Stimulated activated CD4-positive, alpha-beta T cell treated with anti-CD3 and anti-CD28 coated beads, Interleukin-15, amount 100 ng/mL, for 24 hours (primary cell): ENCODE measurements at regions not wholly inside any gene's neighbourhood (a gene's known extent, or its start where the extent isn't known, plus 50 kb on each side); places are given as distances from the start of the nearest gene placed in this dataset.

Experiments used
- DNase-seq: peaks from one replicate; pipeline ENCODE4 v3.0.0-alpha.2; 2020

DNA sequence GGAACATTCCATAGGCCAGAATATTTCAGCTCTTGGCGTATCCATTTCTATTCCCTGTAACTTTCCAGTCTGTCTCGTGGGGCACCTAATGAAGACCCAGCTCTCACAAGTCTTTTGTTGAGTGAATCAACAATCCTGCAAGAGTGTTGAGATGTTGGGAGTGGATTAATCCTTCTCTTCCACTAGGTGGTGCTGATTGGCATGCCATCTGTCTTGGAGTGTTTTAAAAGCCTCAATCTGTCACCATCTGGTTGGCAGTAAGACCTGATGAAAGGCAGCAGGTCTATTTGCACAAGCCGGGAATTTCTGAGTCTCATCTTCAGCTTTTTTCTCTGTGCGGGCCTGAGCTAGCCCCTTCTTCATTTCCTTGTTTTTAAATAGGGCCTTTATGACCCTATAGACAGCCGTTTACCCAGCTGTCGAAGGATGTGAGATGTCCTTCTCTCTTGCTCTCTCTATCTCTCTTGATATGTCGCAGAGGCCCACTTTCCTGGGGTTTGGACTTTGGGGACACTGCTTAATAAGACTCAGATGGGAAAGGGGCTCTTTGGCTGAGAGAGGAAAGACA is 180.5 kb downstream of the ZNF365 start:
- DNase-seq = peak; percentile 3

DNA sequence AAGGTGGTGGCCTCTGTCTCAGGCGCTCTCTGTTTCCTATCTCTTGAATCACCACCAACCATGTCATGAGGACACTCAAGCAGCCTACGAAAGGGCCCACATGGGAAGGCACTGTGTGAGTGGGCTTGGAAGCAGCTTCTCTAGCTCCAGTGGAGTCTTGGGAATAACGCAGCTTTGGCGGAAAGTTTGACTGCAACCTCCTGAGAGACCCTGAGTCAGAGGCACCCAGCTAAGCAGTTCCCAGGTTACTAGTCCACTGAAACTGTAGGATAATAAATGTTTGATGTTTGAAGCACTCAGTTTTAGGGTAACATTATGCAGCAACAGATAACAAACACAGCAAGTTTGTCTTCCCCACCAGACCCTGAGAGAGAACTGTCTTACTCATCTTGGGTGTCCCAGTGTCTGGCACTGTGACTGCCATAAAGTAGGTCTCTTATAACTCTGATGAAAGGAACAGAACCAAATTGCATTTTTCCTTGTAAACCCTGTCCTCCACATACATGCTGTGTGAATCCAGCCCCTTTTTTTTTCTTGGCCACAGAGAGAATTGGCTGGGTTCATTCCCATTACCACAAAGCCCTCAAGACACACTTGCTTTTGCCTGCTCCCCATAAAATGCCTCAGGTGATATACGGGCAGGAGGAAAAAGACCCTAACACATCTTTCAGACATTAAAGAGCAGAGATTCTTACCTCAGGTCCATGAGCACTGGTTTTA is 185.5 kb downstream of the ZNF365 start:
- no peak for DNase-seq

DNA sequence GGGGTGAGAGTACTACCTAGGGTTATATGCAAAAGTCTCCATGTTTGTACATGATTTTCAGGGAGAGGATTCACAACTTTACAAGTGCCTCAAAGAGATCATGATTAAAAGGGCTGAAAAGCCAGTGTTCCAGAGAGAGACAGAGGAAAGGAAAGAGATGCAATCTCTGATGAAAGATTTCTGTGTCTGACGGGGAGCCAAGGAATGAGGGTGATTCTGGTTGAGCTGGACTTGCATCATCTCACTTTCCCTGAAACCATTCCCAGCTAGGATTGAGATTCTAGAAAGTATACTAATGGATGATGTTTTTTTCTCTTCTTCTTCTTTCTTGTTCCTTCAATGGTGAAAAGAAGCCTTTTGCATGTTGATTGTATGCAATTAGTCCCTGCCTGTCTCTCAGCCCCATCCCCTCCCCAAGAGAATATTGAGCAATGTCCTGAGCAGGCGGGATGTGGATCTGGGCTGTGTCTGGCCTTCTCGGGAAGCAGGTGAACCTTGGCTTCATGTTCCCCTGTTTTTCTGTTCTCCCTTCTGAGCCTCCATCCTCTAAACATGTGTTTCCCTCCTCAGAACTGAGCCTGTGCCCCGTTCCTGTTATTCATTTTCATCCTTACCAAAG is 186.1 kb downstream of the ZNF365 start:
- DNase-seq = no peak

DNA sequence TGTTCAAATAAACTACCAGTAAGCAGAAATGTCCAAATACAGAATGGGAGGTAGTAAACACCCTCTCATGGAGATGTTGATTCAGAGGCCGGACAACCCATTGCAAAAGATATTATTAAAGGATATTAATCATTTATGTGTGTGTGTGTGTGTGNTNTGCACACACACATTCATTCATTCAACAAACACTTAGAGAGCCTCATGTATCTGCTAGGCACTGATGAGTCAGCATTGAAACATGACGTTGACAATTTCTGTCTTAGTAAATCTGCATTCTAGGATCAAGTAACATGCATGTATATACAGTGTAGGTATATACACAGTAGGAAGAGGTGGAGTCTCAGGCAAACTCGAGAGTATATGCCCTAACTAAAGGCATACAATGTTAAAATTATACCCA is 187.0 kb downstream of the ZNF365 start:
- DNase-seq = no peak

DNA sequence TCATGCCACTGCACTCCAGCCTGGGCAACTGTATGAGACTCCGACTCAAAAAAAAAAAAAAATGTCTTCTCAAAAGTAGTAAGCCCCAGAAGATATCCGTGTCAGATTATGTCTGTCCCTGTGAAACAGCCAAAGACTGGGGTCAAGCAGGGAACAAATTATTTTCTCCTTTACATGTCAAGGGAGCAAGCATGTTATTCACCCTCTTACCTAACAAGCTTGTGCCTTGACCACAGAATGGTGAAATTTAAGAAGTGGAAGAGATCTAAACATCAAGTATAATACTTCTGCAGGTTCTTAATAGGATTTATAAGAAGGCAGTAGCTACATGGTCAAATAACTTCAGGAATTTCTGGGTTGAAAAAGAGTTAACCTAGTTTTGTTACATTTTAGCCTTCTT is 187.9 kb downstream of the ZNF365 start:
- no peak for DNase-seq

DNA sequence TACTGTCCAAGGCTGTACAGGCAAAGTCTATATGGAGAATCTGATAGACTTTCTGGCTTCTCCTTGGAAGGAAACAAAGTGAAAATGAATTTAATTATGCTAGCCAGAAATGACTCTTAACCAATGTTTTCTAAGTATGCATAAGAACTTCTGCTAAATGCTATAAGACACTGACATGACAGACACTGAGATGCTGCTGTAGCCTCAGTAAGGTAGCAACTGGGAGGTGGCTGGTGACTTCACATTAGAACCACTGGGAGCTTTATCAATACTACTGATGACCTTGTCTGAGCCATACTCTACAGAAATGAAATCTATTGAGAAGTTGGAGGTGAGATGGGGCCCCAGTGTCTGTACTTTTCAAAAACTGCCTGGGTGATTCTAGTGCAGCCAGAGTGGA is 188.6 kb downstream of the ZNF365 start:
- no peak for DNase-seq

DNA sequence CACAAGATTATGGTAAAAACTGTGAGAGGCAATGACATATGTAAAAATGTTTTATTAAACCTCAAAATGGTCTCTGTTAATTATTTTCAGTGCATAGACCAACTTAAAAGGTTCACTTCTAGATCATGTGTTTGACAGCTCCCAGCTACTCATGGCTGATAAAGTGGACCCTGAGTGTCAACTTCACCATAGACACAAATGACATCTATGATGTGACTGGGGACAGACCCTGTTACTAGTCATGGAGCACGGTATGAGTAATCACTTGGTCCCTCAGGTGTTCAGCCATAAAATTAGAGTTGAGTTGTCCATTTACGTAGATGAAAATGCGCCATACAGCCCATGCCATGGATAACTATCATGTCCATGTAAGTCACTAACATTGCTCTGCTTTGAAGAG is 199.8 kb downstream of the ZNF365 start:
- no peak for DNase-seq

DNA sequence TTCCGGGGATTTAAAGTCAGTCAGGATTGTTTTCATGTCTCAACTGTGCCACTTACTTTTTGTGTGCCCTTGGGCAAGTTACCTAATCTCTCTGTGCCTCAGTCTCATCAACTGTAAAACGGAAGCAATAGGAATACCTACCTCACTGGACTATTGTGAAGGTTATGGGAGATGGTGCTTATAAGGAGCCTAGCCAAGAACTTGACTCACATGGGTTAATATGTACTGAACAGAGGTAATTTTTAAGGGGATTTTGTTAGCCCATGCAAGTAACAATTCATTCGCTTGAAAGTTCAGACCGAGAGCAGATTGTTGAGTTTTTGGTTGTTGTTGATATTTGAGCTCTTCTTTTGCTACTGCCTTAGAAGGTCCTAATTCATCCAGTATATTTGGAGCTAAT is 202.9 kb downstream of the ZNF365 start:
- no peak for DNase-seq

DNA sequence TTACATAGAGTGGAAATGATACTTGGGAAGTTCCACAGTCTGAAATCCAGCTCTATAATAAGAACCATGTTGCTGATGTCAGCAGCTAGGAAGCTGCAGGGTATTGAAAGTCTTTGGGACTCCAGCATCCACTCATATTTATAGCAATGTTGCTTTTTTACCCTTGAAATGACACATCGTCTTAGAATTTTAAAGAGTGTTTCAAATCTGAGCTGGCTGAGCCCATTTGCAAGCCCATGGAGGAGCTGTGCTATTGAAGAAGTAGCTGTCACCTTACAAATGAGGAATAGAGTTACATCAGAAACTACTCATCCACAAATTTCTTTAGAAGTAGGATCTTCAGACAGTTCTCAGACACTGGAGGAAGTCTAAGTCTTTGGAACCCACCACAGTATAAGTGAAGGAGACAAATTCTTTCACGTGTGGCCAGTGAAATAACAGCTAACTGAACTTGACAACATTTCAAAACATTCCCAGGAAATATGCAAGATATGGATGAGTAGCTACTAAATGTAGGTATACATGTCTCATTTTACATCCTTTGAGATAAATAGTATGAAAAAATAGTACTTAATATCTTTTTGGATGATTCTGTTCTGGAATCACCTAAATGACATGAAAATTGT is 203.6 kb downstream of the ZNF365 start:
- DNase-seq = no peak

DNA sequence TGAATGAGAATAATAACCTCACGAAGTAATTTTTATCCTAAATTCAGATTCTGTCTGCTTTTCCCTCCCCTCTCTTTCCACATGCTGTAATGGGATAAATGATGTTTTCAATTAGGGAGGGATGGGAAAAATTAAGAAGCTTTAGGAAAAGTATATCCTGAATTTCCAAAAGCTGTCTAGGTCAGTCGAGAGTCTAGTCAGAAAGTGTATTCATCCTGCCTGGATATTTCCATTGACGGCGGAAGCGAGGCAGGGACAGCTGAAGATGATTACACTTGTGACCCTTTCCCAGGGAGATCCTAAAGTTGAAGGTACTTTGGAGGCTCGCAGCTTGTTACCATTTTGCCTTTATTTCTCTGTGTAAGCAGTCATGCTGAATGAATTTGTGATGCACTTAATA is 204.1 kb downstream of the ZNF365 start:
- DNase-seq = no peak

DNA sequence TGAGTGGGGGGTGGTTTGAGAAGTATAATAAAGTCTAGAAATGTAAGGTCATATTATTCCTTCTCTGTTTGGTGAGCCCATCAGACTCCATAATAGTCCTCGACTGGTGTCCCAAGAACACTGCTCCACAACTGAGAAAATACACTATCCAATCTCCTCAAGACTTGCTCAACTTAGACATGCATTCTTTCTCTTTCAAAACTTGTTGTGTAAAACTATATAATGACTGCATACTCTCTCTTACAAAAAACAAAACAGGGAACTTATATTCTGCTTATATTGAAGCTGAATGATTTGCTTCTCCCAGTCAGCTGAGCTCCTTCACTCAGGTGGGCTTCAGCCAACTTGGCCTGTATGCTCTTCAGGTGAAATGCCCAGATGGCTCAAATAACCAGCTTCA is 204.7 kb downstream of the ZNF365 start:
- DNase-seq = no peak

DNA sequence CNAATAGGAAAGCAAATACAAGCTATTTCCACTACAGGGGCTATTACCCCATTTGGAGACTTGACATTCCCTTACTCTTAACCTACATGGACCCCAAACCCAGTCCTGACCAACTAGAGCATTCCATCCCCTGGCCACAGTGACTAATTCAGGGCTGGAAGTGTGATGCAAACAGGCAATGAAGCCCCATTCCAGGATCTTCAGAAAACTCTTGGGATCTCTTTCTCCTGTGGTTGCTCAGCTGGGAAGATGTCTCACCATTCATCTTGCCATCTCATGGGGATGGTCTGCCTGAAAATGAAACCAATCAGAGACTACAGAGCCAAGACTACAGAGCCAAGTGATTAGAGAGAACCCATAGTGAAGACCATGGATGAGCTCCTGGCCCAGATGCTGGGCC is 206.2 kb downstream of the ZNF365 start:
- DNase-seq = no peak

DNA sequence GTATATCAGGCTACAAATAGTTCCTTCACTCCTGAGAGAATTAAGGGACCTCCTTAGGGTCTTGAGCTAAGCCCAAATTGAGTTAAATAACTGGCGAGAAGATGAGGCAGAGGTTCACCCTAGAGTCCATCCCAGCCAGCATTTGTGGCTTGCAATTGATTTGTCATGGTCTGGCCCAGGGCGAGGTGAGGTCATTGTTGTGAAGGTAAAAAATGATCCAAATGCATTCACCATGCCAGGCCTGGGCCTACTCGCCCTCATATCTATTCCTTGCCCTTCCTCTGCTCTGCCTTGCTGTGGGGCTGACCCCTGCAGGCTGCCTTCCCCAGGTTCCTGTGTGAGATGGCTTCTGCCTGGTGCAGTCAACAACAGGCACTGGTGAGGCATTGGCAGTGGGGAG is 207.2 kb downstream of the ZNF365 start:
- no peak for DNase-seq

DNA sequence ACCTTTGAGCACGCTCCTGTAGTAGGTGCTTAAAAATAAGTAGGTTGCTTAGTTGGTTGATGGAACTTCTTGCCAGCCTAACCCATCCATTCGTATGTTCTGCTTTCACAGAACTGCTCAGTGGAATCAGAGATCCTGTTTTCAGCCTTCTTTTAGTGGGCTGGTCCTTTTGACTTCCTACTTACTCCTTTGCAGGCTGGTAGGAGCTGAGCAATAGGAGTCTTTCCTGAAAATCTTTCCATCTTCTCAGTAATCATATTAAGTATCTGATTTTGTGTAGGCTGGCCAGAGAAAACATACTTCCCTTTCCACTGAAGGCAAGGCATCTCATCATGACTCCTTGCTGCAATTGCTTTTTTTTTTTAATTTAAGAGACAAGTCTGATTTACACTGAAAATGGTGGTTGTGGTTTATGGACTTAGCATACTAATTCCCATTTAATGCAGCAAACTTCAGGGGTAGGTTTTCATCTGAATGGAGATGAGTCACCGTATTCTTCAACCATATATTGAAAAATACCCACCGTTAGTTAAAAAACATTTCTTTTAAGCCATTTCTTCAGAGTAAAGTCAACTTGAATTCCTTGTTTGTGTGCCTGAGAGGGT is 208.0 kb downstream of the ZNF365 start:
- no peak for DNase-seq

DNA sequence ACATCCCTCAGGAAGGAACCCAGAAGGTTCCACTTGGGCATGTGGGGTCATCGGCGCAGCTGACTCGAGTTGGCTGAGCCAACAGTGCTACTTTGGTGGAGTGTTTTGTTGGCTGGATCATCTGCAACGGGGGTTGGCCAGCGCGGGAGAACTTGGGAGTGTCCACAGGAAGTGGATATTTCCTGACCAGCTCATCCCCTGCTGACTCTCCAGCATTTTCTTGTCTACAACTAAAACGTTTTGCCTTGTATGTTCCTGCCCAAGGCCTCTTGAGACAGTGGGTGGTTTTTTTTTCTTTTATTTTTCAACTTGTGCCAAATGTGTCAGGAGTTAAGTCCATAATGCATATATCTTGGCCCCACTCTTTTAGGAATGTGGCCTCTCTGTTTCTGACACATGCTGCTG is 208.6 kb downstream of the ZNF365 start:
- no peak for DNase-seq

DNA sequence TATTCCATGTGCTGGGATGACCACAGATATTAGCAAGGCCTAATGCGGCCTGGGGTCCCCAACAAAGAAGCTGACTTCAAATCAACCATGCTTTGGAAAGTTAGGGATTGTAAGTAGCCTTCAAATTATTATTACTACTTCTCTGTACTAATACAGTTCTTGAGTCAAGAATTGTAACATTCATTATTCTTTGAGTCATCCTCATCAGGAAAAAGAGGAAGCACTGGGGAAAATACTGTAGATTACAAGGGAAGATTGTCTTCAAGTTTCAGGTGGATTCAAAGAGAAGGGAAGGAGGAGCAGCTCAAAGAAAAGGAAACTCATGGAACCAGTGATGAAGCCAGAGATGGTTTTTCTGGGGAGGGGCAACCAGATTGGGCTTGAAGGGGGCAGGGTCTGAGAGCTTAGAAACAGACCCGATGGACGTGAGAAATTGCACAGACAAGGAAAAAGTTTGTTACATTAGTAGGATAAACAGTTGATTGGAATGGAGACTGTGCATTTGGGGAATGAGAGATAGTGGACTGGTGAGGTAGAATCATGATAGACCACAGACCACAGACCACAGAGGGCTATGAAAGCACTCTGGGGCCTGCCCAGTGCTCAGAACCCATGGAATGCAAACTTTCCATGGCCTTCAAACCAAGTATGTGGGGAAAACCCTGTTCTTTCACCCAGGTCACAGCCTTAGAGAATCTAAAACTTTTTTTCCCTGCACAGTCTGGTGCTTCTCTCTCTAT is 209.9 kb downstream of the ZNF365 start:
- peak; percentile 19 for DNase-seq

DNA sequence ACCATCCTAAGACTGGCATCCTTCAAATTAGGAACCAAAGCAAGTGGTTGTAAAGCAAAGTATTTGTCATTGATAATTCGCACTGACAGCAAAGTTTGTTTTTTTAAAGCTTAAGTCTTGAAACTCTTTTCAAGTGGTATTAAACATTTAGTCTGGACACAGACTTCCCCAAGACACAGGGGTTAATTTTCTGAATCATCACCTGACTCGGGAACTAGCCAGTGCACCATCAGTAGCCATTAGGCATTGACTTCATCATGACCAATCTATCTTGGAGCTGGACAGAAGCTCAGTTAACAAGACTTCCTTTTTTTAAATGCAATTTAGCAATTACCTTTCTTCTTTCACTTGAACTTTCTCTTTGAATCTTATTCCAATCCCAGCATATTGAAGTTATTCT is 210.6 kb downstream of the ZNF365 start:
- no peak for DNase-seq

DNA sequence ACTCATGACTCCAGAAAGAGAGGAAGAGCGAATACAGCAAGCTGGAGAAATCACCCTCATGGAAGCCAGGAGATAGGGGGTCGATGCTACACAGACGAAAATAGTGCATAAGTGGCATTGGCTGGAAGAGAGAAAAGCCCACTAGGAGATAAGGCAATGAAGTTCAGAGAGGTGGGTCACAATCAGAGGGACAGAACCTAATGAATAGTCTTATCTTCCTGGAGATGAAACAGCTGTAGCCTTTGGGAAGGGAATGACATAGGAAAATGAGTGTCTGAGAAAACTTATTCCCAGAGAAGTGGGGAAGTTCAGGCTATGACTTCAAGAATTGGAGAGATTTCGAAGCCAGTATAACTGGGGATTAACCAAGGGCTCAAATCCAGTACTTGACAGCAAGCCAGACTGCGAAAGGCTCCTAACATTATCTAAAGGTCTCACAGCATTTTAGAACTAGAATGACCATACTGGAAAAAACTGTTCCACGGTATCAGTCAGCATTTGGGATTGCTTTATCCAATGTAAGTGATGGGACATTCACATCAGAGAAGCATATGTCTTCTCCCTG is 211.1 kb downstream of the ZNF365 start:
- DNase-seq = no peak

DNA sequence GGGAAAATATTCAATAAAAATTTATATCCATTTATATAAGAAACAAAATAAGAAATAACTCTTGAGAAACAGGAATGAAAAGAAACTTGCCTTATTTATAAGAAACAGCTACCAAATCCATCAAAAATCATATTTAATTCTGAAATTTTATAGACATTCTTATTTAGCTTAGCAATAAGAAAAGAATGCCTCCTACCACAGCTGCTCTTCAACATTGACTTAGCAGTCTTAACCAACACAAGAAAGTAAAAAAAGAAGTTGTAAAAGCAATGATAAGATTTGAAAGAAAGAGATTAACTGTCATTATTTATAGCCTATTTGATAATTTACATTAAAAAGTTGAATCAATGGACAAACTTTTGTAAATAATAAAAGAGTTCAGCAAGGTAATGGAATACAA is 212.8 kb downstream of the ZNF365 start:
- no peak for DNase-seq

DNA sequence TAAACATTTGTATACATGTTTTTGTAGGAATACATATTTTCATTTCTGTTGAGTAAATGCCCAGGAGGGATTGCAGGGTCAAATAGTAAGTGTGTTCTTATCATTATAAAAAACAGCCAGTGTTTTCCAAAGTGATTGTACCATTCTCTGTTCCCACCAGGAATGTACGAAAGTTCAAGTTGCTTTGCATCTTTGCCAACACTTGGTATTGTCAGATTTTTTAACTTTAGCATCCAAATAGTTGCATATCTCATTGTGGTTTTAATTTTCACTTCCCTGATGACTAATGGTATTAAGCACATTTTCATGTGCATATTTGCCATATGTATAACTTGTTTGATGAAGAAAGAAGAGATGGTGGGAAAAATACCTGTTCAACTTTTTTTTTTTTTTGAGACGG is 213.9 kb downstream of the ZNF365 start:
- no peak for DNase-seq

DNA sequence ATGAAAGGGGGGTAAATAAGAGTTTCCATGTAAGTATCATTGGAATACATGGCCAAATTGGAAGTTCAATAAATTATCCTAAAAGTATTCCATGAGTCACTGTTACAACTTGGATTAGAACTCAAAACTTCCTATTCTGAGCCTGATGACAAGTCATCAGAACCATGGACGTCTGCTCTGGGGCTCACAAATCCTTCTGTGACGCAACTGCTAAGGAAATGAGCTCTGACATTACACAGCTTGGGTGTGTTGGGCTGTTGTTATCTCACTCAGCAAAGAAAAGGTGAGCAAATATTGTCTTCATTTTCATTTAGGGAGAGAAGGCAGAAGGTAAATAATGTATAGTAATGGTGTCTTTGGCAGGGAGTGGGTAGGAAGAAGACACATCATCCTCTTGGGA is 214.8 kb upstream of the ADO start:
- no peak for DNase-seq

DNA sequence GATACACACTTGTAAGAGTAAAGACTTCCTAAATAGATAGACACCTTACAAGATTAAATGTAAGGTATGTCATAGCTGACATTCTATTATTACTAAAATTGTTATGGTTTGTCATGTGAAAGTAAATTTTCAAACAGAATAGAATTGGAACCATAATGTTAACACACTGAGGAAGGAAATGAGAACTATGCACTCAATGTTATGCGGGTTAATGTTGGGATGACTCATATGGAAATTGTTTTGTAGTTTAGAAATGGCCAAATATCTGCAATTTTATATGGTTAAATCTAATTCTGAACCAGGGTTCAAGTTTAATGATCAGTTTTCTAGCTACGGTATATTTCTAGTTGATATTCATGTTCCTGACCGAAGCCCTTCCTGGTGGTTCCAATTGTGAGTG is 214.2 kb upstream of the ADO start:
- no peak for DNase-seq

DNA sequence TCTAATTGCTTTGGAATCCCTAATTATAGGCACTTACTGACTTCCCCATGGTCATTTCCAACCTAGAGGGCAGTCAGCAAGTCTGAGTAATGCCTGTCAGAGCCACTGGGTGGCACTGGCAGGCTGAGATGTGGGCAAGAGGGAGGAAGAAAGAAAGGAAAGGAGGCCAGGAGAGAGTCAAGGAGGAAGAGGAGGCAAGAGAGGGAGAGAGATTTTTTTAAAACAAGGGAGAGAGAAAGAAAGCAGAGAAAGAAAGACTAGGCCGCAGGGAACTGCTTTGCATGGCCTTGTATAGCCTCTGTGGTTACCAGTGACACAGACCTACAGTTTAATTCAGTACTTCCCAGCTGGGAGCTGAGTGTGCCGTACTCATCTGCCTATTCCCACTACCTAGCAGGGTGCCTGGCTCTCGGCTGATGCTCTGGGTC is 210.4 kb upstream of the ADO start:
- peak; percentile 68 for DNase-seq
